ENCODE measurements at regions not wholly inside any gene's neighbourhood (a gene's known extent, or its start where the extent isn't known, plus 50 kb on each side); places are given as distances from the start of the nearest gene placed in this dataset.

- TF ChIP-seq PRMT3 (CRISPR knock-in tag; IDR thresholded peaks at IDR 0.05; ENCODE audit: borderline replicate concordance, low read depth) (no peak), ZNF264 (CRISPR knock-in tag; IDR thresholded peaks at IDR 0.05) (no peak)
These were observed 78.4 kb upstream of the TP53I11 start for GRCh38 chr11:45028911-45029682.
